ENCODE measurements at regions not wholly inside any gene's neighbourhood (a gene's known extent, or its start where the extent isn't known, plus 50 kb on each side); places are given as distances from the start of the nearest gene placed in this dataset.

DNA sequence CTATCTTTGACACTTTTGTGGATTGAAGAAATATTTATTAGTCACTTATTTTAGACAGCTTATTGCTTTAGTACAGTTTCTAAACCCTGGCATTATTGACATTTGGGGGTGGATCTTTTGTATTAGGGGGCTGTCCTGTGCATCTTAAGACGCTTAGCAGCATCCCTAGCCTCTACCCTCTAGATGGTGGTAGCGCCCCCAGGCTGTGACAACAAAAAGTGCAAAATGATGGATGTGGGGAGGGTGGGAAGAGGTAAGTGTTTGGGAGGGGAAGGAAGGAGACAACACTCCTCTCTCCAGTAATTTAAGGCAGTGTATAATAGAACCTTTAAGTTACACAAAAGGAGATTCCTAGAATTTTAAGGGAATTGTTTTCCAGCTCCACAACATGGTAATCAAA is 1210.6 kb downstream of the C4orf33 start:
- no peak for DNase-seq (ENCODE audit: low spot score)
- Histone ChIP-seq H3K36me3 (no peaks in the 10 kb centered on the region), H3K4me1 (replicated peaks) (no peaks in the 10 kb centered on the region), H3K27ac (no peak overlapping the region), H3K4me3 (no peak overlapping the region), H3K27me3 (replicated peaks; ENCODE audit: insufficient read depth) (no peaks in the 10 kb centered on the region), H3K9me3 (no peaks in the 10 kb centered on the region)
- intact Hi-C loops (cut with DNase I), result no loop called here
- 62% methylated on average over 2 of the region's 2 CpGs for WGBS
- no peak for TF ChIP-seq POLR2AphosphoS5 (IDR thresholded peaks at IDR 0.05)
- TF ChIP-seq, protein P1, sequence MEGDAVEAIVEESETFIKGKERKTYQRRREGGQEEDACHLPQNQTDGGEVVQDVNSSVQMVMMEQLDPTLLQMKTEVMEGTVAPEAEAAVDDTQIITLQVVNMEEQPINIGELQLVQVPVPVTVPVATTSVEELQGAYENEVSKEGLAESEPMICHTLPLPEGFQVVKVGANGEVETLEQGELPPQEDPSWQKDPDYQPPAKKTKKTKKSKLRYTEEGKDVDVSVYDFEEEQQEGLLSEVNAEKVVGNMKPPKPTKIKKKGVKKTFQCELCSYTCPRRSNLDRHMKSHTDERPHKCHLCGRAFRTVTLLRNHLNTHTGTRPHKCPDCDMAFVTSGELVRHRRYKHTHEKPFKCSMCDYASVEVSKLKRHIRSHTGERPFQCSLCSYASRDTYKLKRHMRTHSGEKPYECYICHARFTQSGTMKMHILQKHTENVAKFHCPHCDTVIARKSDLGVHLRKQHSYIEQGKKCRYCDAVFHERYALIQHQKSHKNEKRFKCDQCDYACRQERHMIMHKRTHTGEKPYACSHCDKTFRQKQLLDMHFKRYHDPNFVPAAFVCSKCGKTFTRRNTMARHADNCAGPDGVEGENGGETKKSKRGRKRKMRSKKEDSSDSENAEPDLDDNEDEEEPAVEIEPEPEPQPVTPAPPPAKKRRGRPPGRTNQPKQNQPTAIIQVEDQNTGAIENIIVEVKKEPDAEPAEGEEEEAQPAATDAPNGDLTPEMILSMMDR (IDR thresholded peaks at IDR 0.05), result no peak
- no peak for TF ChIP-seq POLR2A (IDR thresholded peaks at IDR 0.05)

DNA sequence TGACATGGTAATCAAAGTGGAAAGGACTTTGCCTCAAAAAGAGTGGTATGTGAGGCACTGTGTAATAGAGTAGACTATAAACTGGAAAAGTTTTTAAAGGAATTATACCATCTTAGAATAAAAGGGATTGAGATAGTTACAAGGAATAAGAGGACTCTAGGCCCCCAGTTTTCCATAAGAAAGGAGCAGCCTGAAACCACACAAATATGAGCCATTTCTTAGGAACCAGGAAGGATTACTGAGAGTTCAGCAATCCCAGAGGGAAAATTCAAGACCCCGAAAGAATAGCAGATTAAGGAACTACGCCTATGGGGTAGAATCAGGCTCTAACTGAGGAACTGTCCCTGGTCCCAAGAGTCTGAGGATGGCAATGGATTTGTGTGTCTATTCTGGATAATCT is 1213.3 kb downstream of the C4orf33 start:
- Histone ChIP-seq H3K4me1 (replicated peaks) (no peaks in the 10 kb centered on the region), H3K27ac (no peak overlapping the region), H3K4me3 (no peak overlapping the region), H3K9me3 (no peaks in the 10 kb centered on the region), H3K27me3 (replicated peaks; ENCODE audit: insufficient read depth) (no peaks in the 10 kb centered on the region), H3K36me3 (no peaks in the 10 kb centered on the region)
- TF ChIP-seq, protein P1 (IDR thresholded peaks at IDR 0.05), result no peak
- TF ChIP-seq POLR2A (IDR thresholded peaks at IDR 0.05), result no peak
- 96% methylated on average over 2 of the region's 2 CpGs for WGBS
- no peak for DNase-seq (ENCODE audit: low spot score)
- intact Hi-C loops (cut with DNase I), result no loop called here

DNA sequence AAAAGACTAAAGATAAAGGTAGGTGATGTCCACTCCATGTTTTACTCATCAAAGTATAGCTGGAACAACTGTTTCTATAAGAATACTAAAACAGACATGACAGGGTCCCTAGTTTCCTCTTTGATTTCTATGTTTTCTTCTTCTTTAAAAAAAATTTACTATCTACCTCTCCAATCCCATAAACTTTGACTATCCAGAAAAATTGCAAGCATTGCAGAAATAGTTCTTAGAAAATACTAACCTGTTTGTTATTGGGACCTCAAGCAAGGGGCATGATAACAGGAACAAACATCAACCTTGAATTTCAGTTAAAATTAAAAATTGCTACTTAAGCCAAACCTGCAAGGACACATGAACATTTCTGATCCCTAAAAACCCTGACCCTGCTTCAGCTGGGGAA is 1226.5 kb downstream of the C4orf33 start:
- H3K9me3 ChIP-seq, result no peaks in the 10 kb centered on the region
- no peak overlapping the region for H3K4me3 ChIP-seq
- no peak overlapping the region for H3K27ac ChIP-seq
- TF ChIP-seq, protein P1 (IDR thresholded peaks at IDR 0.05), result no peak
- TF ChIP-seq POLR2A (IDR thresholded peaks at IDR 0.05), result no peak
- no peak for TF ChIP-seq POLR2AphosphoS5 (IDR thresholded peaks at IDR 0.05)
- H3K27me3 ChIP-seq (replicated peaks; ENCODE audit: insufficient read depth), result no peaks in the 10 kb centered on the region
- no peaks in the 10 kb centered on the region for H3K4me1 ChIP-seq (replicated peaks)
- no peak for DNase-seq (ENCODE audit: low spot score)
- no peaks in the 10 kb centered on the region for H3K36me3 ChIP-seq
- intact Hi-C loops (cut with DNase I), result no loop called here

DNA sequence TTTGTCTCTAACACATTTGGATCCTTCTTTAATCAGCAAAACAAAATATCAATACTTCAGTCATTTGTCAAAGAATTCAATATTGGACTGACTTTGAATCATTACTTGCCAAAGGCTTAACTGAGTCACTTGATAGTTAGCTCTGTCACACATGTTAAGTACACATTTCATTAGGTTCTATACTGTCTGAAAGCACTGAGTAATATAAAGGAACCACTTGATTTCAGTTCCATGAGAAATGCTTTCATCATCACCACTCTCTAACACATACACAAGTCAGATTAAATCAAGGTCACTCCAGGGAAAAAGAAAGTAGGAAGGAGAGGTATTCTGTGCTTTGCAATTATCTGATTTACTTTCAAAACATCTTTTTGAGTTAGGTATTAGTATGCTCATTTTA is 1233.1 kb downstream of the C4orf33 start:
- TF ChIP-seq, protein P1 (IDR thresholded peaks at IDR 0.05), result no peak
- TF ChIP-seq POLR2AphosphoS5 (IDR thresholded peaks at IDR 0.05) (no peak), POLR2A (IDR thresholded peaks at IDR 0.05) (no peak)
- Histone ChIP-seq H3K9me3 (no peaks in the 10 kb centered on the region), H3K27me3 (replicated peaks; ENCODE audit: insufficient read depth) (no peaks in the 10 kb centered on the region), H3K36me3 (no peaks in the 10 kb centered on the region), H3K27ac (no peak overlapping the region), H3K4me1 (replicated peaks) (no peaks in the 10 kb centered on the region), H3K4me3 (no peak overlapping the region)
- no peak for DNase-seq (ENCODE audit: low spot score)
- intact Hi-C loops (cut with DNase I), result no loop called here

DNA sequence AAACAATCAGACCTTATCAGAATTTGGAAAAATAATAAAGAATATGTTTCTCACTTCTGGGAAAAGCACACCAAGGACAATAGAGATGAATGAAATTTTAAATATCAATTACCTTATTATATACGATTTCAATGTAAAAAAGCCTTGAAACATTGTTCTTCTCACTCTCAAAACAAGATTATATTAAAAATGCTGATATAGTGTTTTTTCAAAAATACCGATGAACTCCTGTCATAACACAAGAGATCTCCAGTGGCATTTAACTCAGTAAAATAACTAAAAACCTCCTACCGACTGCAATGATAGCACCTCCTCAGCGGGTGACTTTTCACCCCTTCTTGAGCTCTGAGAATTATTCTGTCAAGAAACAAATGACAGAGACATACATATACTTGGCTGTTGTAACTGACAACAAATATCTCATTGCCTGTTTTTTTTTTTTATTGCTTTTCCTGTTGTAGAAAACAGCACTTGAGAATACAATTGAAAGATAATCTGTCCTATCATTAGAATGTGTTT is 1237.3 kb downstream of the C4orf33 start:
- TF ChIP-seq POLR2AphosphoS5 (IDR thresholded peaks at IDR 0.05) (no peak), POLR2A (IDR thresholded peaks at IDR 0.05) (no peak)
- TF ChIP-seq, protein P1 (IDR thresholded peaks at IDR 0.05), result no peak
- Histone ChIP-seq H3K36me3 (no peaks in the 10 kb centered on the region), H3K4me1 (replicated peaks) (no peaks in the 10 kb centered on the region), H3K4me3 (no peak overlapping the region), H3K27me3 (replicated peaks; ENCODE audit: insufficient read depth) (no peaks in the 10 kb centered on the region), H3K27ac (no peak overlapping the region), H3K9me3 (no peaks in the 10 kb centered on the region)
- intact Hi-C loops (cut with DNase I), result no loop called here
- DNase-seq (ENCODE audit: low spot score), result no peak
- 86% methylated on average over 4 of the region's 4 CpGs for WGBS
